ENCODE measurements at regions not wholly inside any gene's neighbourhood (a gene's known extent, or its start where the extent isn't known, plus 50 kb on each side); places are given as distances from the start of the nearest gene placed in this dataset.

GRCh38 chr5:5598547-5599113 is 176.2 kb downstream of the ICE1 start (continued):
- TF ChIP-seq ATF3 (IDR thresholded peaks at IDR 0.05; ENCODE audit: insufficient read depth, low read depth, low read length) (no peak), ZNF274 (IDR thresholded peaks at IDR 0.05; ENCODE audit: borderline replicate concordance, extremely low read depth, low read length) (no peak)

Data from H1 (cell line).